ENCODE measurements at regions not wholly inside any gene's neighbourhood (a gene's known extent, or its start where the extent isn't known, plus 50 kb on each side); places are given as distances from the start of the nearest gene placed in this dataset.

DNA sequence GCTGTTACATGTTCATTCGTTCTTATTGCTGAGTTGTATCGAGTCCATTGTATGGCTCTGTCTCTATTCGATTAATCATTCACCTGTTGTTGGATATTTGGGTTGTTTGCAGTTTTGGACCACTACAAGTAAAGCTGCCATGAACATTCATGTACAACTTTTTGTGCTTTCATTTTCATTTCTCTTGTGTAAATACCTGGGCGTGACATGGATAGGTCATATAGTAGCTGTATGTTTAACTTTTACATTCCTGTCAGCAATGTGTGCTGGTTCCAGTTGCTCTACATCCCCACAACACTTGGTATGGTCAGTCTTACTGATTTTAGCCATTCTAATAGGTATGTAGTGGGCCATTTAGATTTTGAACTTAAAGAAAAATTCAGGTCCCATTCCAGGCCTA lies 194.2 kb upstream of the PLET1 start:
- DNase-seq (ENCODE audit: low read depth): no peak
- H3K4me3 ChIP-seq (ENCODE audit: low read depth, low read length): no peak overlapping the region
- no peaks in the 10 kb centered on the region for H3K36me3 ChIP-seq (ENCODE audit: control insufficient read depth, insufficient read depth, low read length)
- TF ChIP-seq CTCF (IDR thresholded peaks at IDR 0.05; ENCODE audit: insufficient read depth, low read length, severe bottlenecking): no peak
- FAIRE-seq: no peak
- no peaks in the 10 kb centered on the region for H3K27me3 ChIP-seq (ENCODE audit: control insufficient read depth, insufficient read depth, low read length)

DNA sequence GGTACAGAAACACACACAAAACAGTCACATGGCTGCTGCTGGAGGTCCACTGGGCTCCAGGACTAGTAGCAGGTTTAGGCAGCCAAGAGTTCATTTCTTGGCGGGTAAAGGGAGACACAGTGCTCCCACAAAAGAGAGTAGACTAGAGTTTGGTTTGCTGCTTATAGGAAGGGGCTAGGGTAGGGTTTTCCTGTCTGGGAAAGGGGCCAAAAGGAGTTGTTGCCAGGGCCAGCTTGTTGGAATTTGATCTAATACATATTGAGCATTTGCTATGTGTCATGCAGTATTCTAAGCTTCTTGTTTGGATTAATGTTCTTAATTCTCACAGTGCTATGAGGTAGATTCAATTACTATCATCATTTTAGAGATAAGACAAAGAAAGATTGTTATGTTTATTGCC lies 195.1 kb upstream of the PLET1 start:
- FAIRE-seq (no peak), DNase-seq (ENCODE audit: low read depth) (peak; percentile 43)
- H3K4me3 ChIP-seq (ENCODE audit: low read depth, low read length): no peak overlapping the region
- no peaks in the 10 kb centered on the region for H3K27me3 ChIP-seq (ENCODE audit: control insufficient read depth, insufficient read depth, low read length)
- no peaks in the 10 kb centered on the region for H3K36me3 ChIP-seq (ENCODE audit: control insufficient read depth, insufficient read depth, low read length)
- no peak for TF ChIP-seq CTCF (IDR thresholded peaks at IDR 0.05; ENCODE audit: insufficient read depth, low read length, severe bottlenecking)

DNA sequence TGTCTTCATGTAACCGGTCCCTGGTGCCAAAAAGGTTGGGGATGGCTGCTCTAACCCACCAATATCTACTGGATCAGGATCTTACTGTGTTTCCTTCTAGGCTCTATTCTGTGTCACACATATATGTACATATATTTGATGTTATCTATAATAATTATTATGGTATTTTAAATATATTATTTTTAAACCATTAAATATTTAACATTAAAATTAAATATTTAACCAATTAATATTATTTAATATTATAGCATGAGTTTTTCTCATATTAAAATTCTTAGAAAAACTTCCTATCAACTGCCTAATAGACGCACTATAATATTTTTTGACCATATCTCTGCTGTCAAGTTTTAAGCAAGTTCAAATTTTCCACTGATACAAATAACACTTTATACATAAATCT lies 196.9 kb upstream of the PLET1 start:
- Histone ChIP-seq H3K4me3 (ENCODE audit: low read depth, low read length) (no peak overlapping the region), H3K36me3 (ENCODE audit: control insufficient read depth, insufficient read depth, low read length) (no peaks in the 10 kb centered on the region), H3K27me3 (ENCODE audit: control insufficient read depth, insufficient read depth, low read length) (no peaks in the 10 kb centered on the region)
- FAIRE-seq (no peak), DNase-seq (ENCODE audit: low read depth) (no peak)
- no peak for TF ChIP-seq CTCF (IDR thresholded peaks at IDR 0.05; ENCODE audit: insufficient read depth, low read length, severe bottlenecking)

DNA sequence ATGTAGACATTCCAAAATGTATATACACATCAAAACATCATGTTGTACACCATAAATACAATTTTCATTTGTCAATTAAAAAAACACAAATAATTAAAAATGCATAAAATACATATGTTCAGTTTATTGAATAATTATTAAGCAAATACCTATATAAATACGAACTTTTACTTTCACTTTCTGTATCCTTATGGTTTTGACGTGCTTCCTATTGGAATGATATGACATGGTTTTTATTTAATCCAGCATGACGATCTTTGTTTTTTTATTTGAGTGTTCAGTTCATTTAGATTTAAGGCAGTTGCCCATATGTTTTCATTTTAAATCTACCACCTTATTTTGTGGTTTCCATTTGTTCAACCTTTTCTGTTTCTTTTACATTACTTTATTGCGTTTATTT lies 198.3 kb upstream of the PLET1 start:
- Histone ChIP-seq H3K36me3 (ENCODE audit: control insufficient read depth, insufficient read depth, low read length) (no peaks in the 10 kb centered on the region), H3K4me3 (ENCODE audit: low read depth, low read length) (no peak overlapping the region), H3K27me3 (ENCODE audit: control insufficient read depth, insufficient read depth, low read length) (no peaks in the 10 kb centered on the region)
- DNase-seq (ENCODE audit: low read depth) (no peak), FAIRE-seq (no peak)
- no peak for TF ChIP-seq CTCF (IDR thresholded peaks at IDR 0.05; ENCODE audit: insufficient read depth, low read length, severe bottlenecking)

- Histone ChIP-seq H3K36me3 (ENCODE audit: control insufficient read depth, insufficient read depth, low read length) (no peaks in the 10 kb centered on the region), H3K27me3 (ENCODE audit: control insufficient read depth, insufficient read depth, low read length) (no peaks in the 10 kb centered on the region), H3K4me3 (ENCODE audit: low read depth, low read length) (no peak overlapping the region)
- no peak for DNase-seq (ENCODE audit: low read depth)
- TF ChIP-seq CTCF (IDR thresholded peaks at IDR 0.05; ENCODE audit: insufficient read depth, low read length, severe bottlenecking): no peak
- no peak for FAIRE-seq
These were observed 199.5 kb upstream of the PLET1 start for GRCh38 chr11:112460141-112460540.

DNA sequence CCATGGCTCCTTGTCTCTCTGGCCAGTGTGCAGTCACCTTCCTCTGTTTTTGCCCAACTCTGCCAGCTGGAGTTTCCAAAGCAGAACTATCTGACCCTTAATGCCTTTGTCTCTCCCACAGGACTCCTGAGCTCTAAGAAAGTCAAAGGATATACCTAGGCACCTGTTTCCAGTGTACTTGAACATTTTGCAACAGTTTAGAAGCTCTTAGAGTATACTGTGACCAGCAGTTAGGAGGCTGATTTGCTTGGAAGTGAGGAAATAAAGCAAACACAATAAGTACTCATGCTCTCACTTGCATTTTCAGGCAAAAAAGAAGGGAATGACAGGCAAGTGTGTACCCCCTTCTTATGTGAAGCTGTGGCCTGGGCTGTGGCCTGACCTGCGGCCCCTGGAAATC lies 204.3 kb upstream of the PLET1 start:
- no peak for FAIRE-seq
- no peak for DNase-seq (ENCODE audit: low read depth)
- H3K36me3 ChIP-seq (ENCODE audit: control insufficient read depth, insufficient read depth, low read length): no peaks in the 10 kb centered on the region
- no peaks in the 10 kb centered on the region for H3K27me3 ChIP-seq (ENCODE audit: control insufficient read depth, insufficient read depth, low read length)
- no peak for TF ChIP-seq CTCF (IDR thresholded peaks at IDR 0.05; ENCODE audit: insufficient read depth, low read length, severe bottlenecking)
- H3K4me3 ChIP-seq (ENCODE audit: low read depth, low read length): no peak overlapping the region

Measured in bronchial epithelial cell (primary cell).